ENCODE measurements at regions not wholly inside any gene's neighbourhood (a gene's known extent, or its start where the extent isn't known, plus 50 kb on each side); places are given as distances from the start of the nearest gene placed in this dataset.

DNA sequence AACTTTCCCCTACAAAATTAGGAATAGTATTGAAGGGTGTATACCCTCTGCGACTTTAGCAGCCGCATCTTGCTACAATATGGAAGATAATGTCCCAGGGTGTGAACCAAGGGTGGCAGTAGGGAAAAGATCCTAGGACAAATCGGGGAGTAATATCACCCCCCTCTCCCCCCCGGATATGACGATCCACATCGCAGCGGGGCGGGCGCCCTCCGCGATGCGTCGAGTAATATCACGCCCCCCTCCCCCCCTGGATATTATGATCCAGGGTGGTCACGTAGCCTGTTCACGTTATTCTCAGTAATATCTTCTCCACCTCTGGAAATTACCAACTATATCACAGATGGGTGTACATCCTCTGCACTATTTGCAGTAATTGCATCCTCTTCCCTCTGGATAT is 82.9 kb downstream of the DAPL1 start:
- Histone ChIP-seq H4K20me1 (ENCODE audit: control insufficient read depth, insufficient read depth, insufficient read length) (no peaks in the 10 kb centered on the region), H3K9me3 (ENCODE audit: control insufficient read depth, low read depth, low read length) (no peaks in the 10 kb centered on the region), H3K27me3 (ENCODE audit: insufficient read depth, low read length) (no peaks in the 10 kb centered on the region), H3K79me1 (ENCODE audit: insufficient read depth, low read depth, low read length, poor library complexity, severe bottlenecking) (no peaks in the 10 kb centered on the region), H3K79me2 (ENCODE audit: insufficient read depth, low read length) (no peaks in the 10 kb centered on the region), H3K4ac (ENCODE audit: low read depth, low read length) (no peak overlapping the region), H3K9ac (ENCODE audit: extremely low read depth, insufficient read length, low read length) (no peak overlapping the region), H3K56ac (ENCODE audit: insufficient read length, low read depth, low read length) (no peak overlapping the region), H2BK20ac (ENCODE audit: low read depth, low read length, poor library complexity, severe bottlenecking) (no peak overlapping the region), H2BK15ac (ENCODE audit: low read depth, low read length) (no peak overlapping the region), H4K5ac (ENCODE audit: insufficient read length, low read depth, low read length) (no peak overlapping the region), H2AK5ac (ENCODE audit: insufficient read length, low read length) (no peak overlapping the region), H3K4me1 (ENCODE audit: insufficient read depth, low read length) (no peaks in the 10 kb centered on the region), H3T11ph (ENCODE audit: low read length) (no peak overlapping the region), H3K23ac (ENCODE audit: insufficient read length, low read depth, low read length) (no peak overlapping the region), H3K4me2 (ENCODE audit: insufficient read depth, insufficient read length, low read length) (no peak overlapping the region), H3K18ac (ENCODE audit: insufficient read length, low read depth, low read length) (no peak overlapping the region), H3K23me2 (ENCODE audit: insufficient read length, low read depth, low read length, poor library complexity, severe bottlenecking) (no peaks in the 10 kb centered on the region), H2BK120ac (ENCODE audit: low read depth, low read length, poor library complexity, severe bottlenecking) (no peak overlapping the region), H2BK5ac (ENCODE audit: insufficient read length, low read length) (no peak overlapping the region), H2BK12ac (ENCODE audit: insufficient read length, low read depth, low read length) (no peak overlapping the region), H4K91ac (ENCODE audit: insufficient read length, low read depth, low read length) (no peak overlapping the region), H3K14ac (ENCODE audit: insufficient read depth, low read length) (no peak overlapping the region), H4K8ac (replicated peaks; ENCODE audit: insufficient read length, low read depth, low read length) (no peak overlapping the region), H2AFZ (ENCODE audit: low read length) (no peak overlapping the region), H3K27ac (ENCODE audit: insufficient read length, low read depth, low read length) (no peak overlapping the region)
- H3K4me1 Mint-ChIP-seq: 0 out of 4 replicates have a peak, but pooled peaks cover 0 to 4% of the 10 kb centered on the region in 2 experiments
- H3K27ac Mint-ChIP-seq: no peak overlapping the region
- no CpG with 5 or more reads among the region's 16 CpGs for WGBS (ENCODE audit: extremely low coverage, insufficient read length, low lambda C conversion rate)
- no peak overlapping the region for H3K4me3 Mint-ChIP-seq
- TF ChIP-seq, protein P1, sequence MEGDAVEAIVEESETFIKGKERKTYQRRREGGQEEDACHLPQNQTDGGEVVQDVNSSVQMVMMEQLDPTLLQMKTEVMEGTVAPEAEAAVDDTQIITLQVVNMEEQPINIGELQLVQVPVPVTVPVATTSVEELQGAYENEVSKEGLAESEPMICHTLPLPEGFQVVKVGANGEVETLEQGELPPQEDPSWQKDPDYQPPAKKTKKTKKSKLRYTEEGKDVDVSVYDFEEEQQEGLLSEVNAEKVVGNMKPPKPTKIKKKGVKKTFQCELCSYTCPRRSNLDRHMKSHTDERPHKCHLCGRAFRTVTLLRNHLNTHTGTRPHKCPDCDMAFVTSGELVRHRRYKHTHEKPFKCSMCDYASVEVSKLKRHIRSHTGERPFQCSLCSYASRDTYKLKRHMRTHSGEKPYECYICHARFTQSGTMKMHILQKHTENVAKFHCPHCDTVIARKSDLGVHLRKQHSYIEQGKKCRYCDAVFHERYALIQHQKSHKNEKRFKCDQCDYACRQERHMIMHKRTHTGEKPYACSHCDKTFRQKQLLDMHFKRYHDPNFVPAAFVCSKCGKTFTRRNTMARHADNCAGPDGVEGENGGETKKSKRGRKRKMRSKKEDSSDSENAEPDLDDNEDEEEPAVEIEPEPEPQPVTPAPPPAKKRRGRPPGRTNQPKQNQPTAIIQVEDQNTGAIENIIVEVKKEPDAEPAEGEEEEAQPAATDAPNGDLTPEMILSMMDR (conservative IDR thresholded peaks at IDR 0.05): no peak
- DNase-seq: no peak
- peaks cover 2% of the 10 kb centered on the region; the same call in 1 of the 2 replicates for H3K27me3 Mint-ChIP-seq (ENCODE audit: low read depth)
- H3K9me3 Mint-ChIP-seq: no peaks in the 10 kb centered on the region
- H3K36me3 Mint-ChIP-seq (ENCODE audit: insufficient read depth in 1 of 3, low read depth in 3 of 3): no peaks in the 10 kb centered on the region
